ENCODE measurements at regions not wholly inside any gene's neighbourhood (a gene's known extent, or its start where the extent isn't known, plus 50 kb on each side); places are given as distances from the start of the nearest gene placed in this dataset.

- H3K4me3 ChIP-seq (ENCODE audit: low read depth, low read length): no peak overlapping the region
- no peaks in the 10 kb centered on the region for H3K36me3 ChIP-seq (ENCODE audit: control insufficient read depth, insufficient read depth, low read length)
- DNase-seq (ENCODE audit: low read depth): no peak
- FAIRE-seq: no peak
- no peaks in the 10 kb centered on the region for H3K27me3 ChIP-seq (ENCODE audit: control insufficient read depth, insufficient read depth, low read length)
- TF ChIP-seq CTCF (IDR thresholded peaks at IDR 0.05; ENCODE audit: insufficient read depth, low read length, severe bottlenecking): no peak
Observed at GRCh38 chr5:74064225-74064624, 438.2 kb downstream of the ARHGEF28 start.

GRCh38 chr5:74063821-74064220 is 437.8 kb downstream of the ARHGEF28 start:
- DNase-seq (ENCODE audit: low read depth) (peak; percentile 90), FAIRE-seq (no peak)
- H3K27me3 ChIP-seq (ENCODE audit: control insufficient read depth, insufficient read depth, low read length): no peaks in the 10 kb centered on the region
- no peak overlapping the region for H3K4me3 ChIP-seq (ENCODE audit: low read depth, low read length)
- TF ChIP-seq CTCF (IDR thresholded peaks at IDR 0.05; ENCODE audit: insufficient read depth, low read length, severe bottlenecking): no peak
- no peaks in the 10 kb centered on the region for H3K36me3 ChIP-seq (ENCODE audit: control insufficient read depth, insufficient read depth, low read length)

DNA sequence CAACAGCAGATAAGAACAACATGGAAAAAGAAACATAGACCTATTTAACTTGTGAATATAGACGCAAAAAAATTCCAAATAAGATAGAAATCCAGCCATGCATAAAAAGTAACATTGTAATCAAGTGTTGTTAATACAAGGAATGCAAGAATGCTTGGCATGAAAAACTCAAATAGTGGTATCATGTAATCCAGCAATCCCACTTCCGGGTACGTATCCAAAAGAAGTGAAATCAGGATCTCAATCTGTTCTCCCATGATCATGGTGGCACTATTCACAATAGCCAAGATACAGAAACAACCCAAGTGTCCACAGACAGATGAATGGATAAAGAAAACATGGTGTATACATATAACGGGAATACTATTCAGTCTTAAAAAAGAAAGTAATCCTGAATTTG is 437.4 kb downstream of the ARHGEF28 start:
- DNase-seq (ENCODE audit: low read depth) (no peak), FAIRE-seq (no peak)
- H3K4me3 ChIP-seq (ENCODE audit: low read depth, low read length): no peak overlapping the region
- TF ChIP-seq CTCF (IDR thresholded peaks at IDR 0.05; ENCODE audit: insufficient read depth, low read length, severe bottlenecking): no peak
- no peaks in the 10 kb centered on the region for H3K27me3 ChIP-seq (ENCODE audit: control insufficient read depth, insufficient read depth, low read length)
- H3K36me3 ChIP-seq (ENCODE audit: control insufficient read depth, insufficient read depth, low read length): no peaks in the 10 kb centered on the region

DNA sequence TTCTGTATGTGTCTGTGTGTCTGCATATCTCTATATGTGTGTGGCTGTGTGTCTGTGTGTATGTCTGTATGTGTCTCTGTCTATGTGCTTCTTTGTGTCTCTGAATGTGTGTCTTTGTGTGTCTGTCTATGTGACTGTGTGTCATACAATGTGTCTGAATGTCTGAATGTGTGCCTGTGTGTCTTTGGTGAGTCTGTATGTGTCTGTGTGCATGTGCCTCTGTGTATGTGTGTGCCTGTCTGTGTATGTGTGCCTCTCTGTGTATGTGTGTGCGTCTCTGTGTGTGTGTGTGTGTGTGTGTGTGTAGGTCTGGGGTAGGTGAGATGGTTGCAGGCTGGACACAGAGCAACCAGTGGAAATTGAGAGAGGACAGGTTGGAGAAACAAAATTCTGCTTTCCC is 435.3 kb downstream of the ARHGEF28 start:
- H3K36me3 ChIP-seq (ENCODE audit: control insufficient read depth, insufficient read depth, low read length): no peaks in the 10 kb centered on the region
- no peak for DNase-seq (ENCODE audit: low read depth)
- H3K27me3 ChIP-seq (ENCODE audit: control insufficient read depth, insufficient read depth, low read length): no peaks in the 10 kb centered on the region
- TF ChIP-seq CTCF (IDR thresholded peaks at IDR 0.05; ENCODE audit: insufficient read depth, low read length, severe bottlenecking): no peak
- peak; percentile 93 for FAIRE-seq
- H3K4me3 ChIP-seq (ENCODE audit: low read depth, low read length): no peak overlapping the region

DNA sequence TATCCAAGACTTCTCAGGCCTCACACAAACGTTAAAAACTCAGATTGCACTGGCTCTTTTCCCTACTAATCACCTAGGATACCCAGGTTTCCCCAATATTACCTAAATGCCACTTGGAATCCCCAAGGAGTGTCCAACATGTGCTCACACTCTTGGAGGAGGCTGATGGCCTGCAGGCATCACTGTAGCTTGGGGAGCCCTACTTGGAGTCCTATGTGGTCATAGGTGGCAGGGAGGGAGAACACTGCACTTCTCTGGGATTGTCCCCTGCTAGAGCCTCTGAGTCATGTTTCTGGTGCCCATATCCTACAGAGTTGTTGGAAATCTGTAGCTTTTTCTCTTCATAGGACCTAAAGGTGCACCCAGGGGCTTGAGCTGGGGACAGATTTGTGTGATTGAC is 433.7 kb downstream of the ARHGEF28 start:
- Histone ChIP-seq H3K27me3 (ENCODE audit: control insufficient read depth, insufficient read depth, low read length) (no peaks in the 10 kb centered on the region), H3K4me3 (ENCODE audit: low read depth, low read length) (no peak overlapping the region), H3K36me3 (ENCODE audit: control insufficient read depth, insufficient read depth, low read length) (no peaks in the 10 kb centered on the region)
- TF ChIP-seq CTCF (IDR thresholded peaks at IDR 0.05; ENCODE audit: insufficient read depth, low read length, severe bottlenecking): no peak
- no peak for FAIRE-seq
- DNase-seq (ENCODE audit: low read depth): no peak

- H3K27me3 ChIP-seq (ENCODE audit: control insufficient read depth, insufficient read depth, low read length): no peaks in the 10 kb centered on the region
- no peak overlapping the region for H3K4me3 ChIP-seq (ENCODE audit: low read depth, low read length)
- FAIRE-seq (no peak), DNase-seq (ENCODE audit: low read depth) (peak; percentile 68)
- TF ChIP-seq CTCF (IDR thresholded peaks at IDR 0.05; ENCODE audit: insufficient read depth, low read length, severe bottlenecking): peak; percentile 56
- H3K36me3 ChIP-seq (ENCODE audit: control insufficient read depth, insufficient read depth, low read length): no peaks in the 10 kb centered on the region
Observed at GRCh38 chr5:74056789-74057164, 430.8 kb downstream of the ARHGEF28 start.

Data from bronchial epithelial cell (primary cell).